ENCODE measurements at regions not wholly inside any gene's neighbourhood (a gene's known extent, or its start where the extent isn't known, plus 50 kb on each side); places are given as distances from the start of the nearest gene placed in this dataset.

- TF ChIP-seq SP5 (CRISPR knock-in tag; IDR thresholded peaks at IDR 0.05; ENCODE audit: borderline replicate concordance, low read depth) = no peak
- TF ChIP-seq ZMYM2 (CRISPR knock-in tag; IDR thresholded peaks at IDR 0.05) = no peak
- TF ChIP-seq JUND (CRISPR knock-in tag; IDR thresholded peaks at IDR 0.05) = no peak
- TF ChIP-seq ZKSCAN1 (IDR thresholded peaks at IDR 0.05; ENCODE audit: low read length) = no peak
- TF ChIP-seq MYNN (CRISPR knock-in tag; IDR thresholded peaks at IDR 0.05; ENCODE audit: low read depth) = no peak
- TF ChIP-seq RAD21 (CRISPR knock-in tag; IDR thresholded peaks at IDR 0.05) = no peak
- no peak for TF ChIP-seq ZNF570 (CRISPR knock-in tag; IDR thresholded peaks at IDR 0.05; ENCODE audit: borderline replicate concordance)
- TF ChIP-seq NFIB (CRISPR knock-in tag; IDR thresholded peaks at IDR 0.05; ENCODE audit: borderline replicate concordance) = no peak
Measured at GRCh38 chr11:69981119-69981784, 96.9 kb upstream of the ANO1 start.

Measured in HepG2 (cell line).